Liver (tissue), 7 donors: ENCODE measurements at regions not wholly inside any gene's neighbourhood (a gene's known extent, or its start where the extent isn't known, plus 50 kb on each side); places are given as distances from the start of the nearest gene placed in this dataset.
"Not testable (repeated sequence)": the region's sequence is repeated elsewhere in the genome, so short reads cannot be mapped to it uniquely, and the experiment has no call there.

Source experiments
- DNase-seq: peaks from one replicate; pipeline ENCODE4 v3.0.0-alpha.2; 2017; ENCODE audit warnings: low spot score
- H3K27ac ChIP-seq, 2 donors: one replicate each; pipeline ENCODE4 v1.7.0; 2013; ENCODE audit warnings: inconsistent platforms in 2 of 2, low read length in 2 of 2, control low read depth in 1 of 2, low read depth in 1 of 2, mild to moderate bottlenecking in 1 of 2
- H3K27me3 ChIP-seq, 4 donors: one replicate each; pipeline versions ENCODE4 v1.6.1 to v1.7.0; 2013; ENCODE audit warnings: low read length in 3 of 4, inconsistent platforms in 1 of 4, mild to moderate bottlenecking in 1 of 4, moderate library complexity in 1 of 4; ENCODE audit not compliant: control insufficient read depth in 4 of 4, insufficient read depth in 4 of 4
- H3K36me3 ChIP-seq, 4 donors: one replicate each; pipeline versions ENCODE4 v1.6.1 to v1.7.0; 2013; ENCODE audit warnings: low read length in 3 of 4, mild to moderate bottlenecking in 3 of 4, low read depth in 1 of 4, moderate library complexity in 1 of 4; ENCODE audit not compliant: control insufficient read depth in 4 of 4, insufficient read depth in 3 of 4
- H3K4me1 ChIP-seq, 4 donors: one replicate each; pipeline versions ENCODE4 v1.6.1 to v1.7.0; 2013; ENCODE audit warnings: low read length in 3 of 4, mild to moderate bottlenecking in 3 of 4, moderate library complexity in 1 of 4; ENCODE audit not compliant: control insufficient read depth in 4 of 4, insufficient read depth in 4 of 4
- H3K4me3 ChIP-seq, 3 donors: one replicate each; pipeline versions ENCODE4 v1.6.1 to v1.7.0; 2013; ENCODE audit warnings: low read length in 3 of 3, control low read depth in 1 of 3, low read depth in 1 of 3, mild to moderate bottlenecking in 1 of 3
- H3K9ac ChIP-seq, 2 donors: one replicate each; pipeline ENCODE4 v1.7.0; 2013; ENCODE audit warnings: low read length in 2 of 2, mild to moderate bottlenecking in 2 of 2, moderate library complexity in 2 of 2, control low read depth in 1 of 2, low read depth in 1 of 2
- H3K9me3 ChIP-seq, 4 donors: one replicate each; pipeline versions ENCODE4 v1.6.1 to v1.7.0; 2013; ENCODE audit warnings: low read length in 3 of 4; ENCODE audit not compliant: control insufficient read depth in 4 of 4
- FOXA1 ChIP-seq: IDR thresholded peaks from 2 replicates; pipeline ENCODE4 v1.6.1; 2016; ENCODE audit warnings: antibody characterized with exemption
- HNF4G ChIP-seq: IDR thresholded peaks from 2 replicates; pipeline ENCODE4 v1.6.1; 2016; ENCODE audit warnings: antibody characterized with exemption
- JUND ChIP-seq, 2 donors: IDR thresholded peaks; 2 replicates each; pipeline ENCODE4 v1.6.1; 2016; ENCODE audit warnings: antibody characterized with exemption in 2 of 2
- MAX ChIP-seq: IDR thresholded peaks from 2 replicates; pipeline ENCODE4 v1.6.1; 2016; ENCODE audit warnings: antibody characterized with exemption
- NR2F2 ChIP-seq: IDR thresholded peaks from 2 replicates; pipeline ENCODE4 v1.6.1; 2016; ENCODE audit warnings: antibody characterized with exemption
- RAD21 ChIP-seq, 2 donors: IDR thresholded peaks; 2 replicates each; pipeline ENCODE4 v1.6.1; 2016; ENCODE audit warnings: antibody characterized with exemption in 2 of 2, mild to moderate bottlenecking in 2 of 2
- REST ChIP-seq: IDR thresholded peaks from 2 replicates; pipeline ENCODE4 v1.6.1; 2016; ENCODE audit warnings: antibody characterized with exemption, mild to moderate bottlenecking
- RXRA ChIP-seq, 2 donors: IDR thresholded peaks; 2 replicates each; pipeline ENCODE4 v1.6.1; 2017 to 2018; ENCODE audit warnings: antibody characterized with exemption in 2 of 2, mild to moderate bottlenecking in 1 of 2
- SP1 ChIP-seq: IDR thresholded peaks from 2 replicates; pipeline ENCODE4 v1.6.1; 2018; ENCODE audit warnings: antibody characterized with exemption, mild to moderate bottlenecking
- TAF1 ChIP-seq: conservative IDR thresholded peaks from 2 replicates; pipeline ENCODE4 v1.6.1; 2016; ENCODE audit warnings: antibody characterized with exemption, mild to moderate bottlenecking
- ZBTB33 ChIP-seq: IDR thresholded peaks from 2 replicates; pipeline ENCODE4 v1.6.1; 2016; ENCODE audit warnings: antibody characterized with exemption
- WGBS: extraction: QIAGEN DNeasy Blood & Tissue Kit; methylation state at CpG from one replicate; pipeline ENCODE4 v1.1.7; 2013; 5-methylcytosine and 5-hydroxymethylcytosine counted together
- TF ChIP-seq, protein P1 (sequence below): IDR thresholded peaks from 2 replicates; pipeline ENCODE4 v1.6.1; 2016; ENCODE audit warnings: antibody characterized with exemption
- donor health status: healthy.
- donor health status: healthy.
- donor health status: healthy.
- donor health status: healthy.

- Histone ChIP-seq H3K27ac (no peak overlapping the region), H3K4me3 (no peak overlapping the region), H3K36me3 (no peaks in the 10 kb centered on the region), H3K9ac (no peak overlapping the region), H3K9me3 (peaks cover 0 to 3% (median 0%) of the 10 kb centered on the region in 4 donors), H3K27me3 (no peaks in the 10 kb centered on the region), H3K4me1 (no peaks in the 10 kb centered on the region)
- no peak for DNase-seq
- no peak for TF ChIP-seq ZBTB33
- no peak for TF ChIP-seq TAF1
- TF ChIP-seq RAD21 (IDR thresholded peaks at IDR 0.05): no peak
- TF ChIP-seq, protein P1, sequence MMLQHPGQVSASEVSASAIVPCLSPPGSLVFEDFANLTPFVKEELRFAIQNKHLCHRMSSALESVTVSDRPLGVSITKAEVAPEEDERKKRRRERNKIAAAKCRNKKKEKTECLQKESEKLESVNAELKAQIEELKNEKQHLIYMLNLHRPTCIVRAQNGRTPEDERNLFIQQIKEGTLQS: no peak
- no peak for TF ChIP-seq REST
- TF ChIP-seq SP1: no peak
- TF ChIP-seq JUND (IDR thresholded peaks at IDR 0.05): no peak
- TF ChIP-seq RXRA (IDR thresholded peaks at IDR 0.05): no peak
- no peak for TF ChIP-seq MAX
- no peak for TF ChIP-seq NR2F2
- WGBS: 74% methylated on average over 3 of the region's 3 CpGs
These were observed 77.3 kb upstream of the COL8A1 start for GRCh38 chr3:99561056-99561455.

GRCh38 chr3:99559196-99559595 is 79.2 kb upstream of the COL8A1 start:
- no peaks in the 10 kb centered on the region for H3K4me1 ChIP-seq
- H3K9me3 ChIP-seq: no peaks in the 10 kb centered on the region
- H3K27me3 ChIP-seq: no peaks in the 10 kb centered on the region
- DNase-seq: no peak
- no peak overlapping the region for H3K9ac ChIP-seq
- TF ChIP-seq HNF4G (no peak), FOXA1 (no peak), SP1 (no peak)
- H3K36me3 ChIP-seq: no peaks in the 10 kb centered on the region
- H3K27ac ChIP-seq: no peak overlapping the region
- H3K4me3 ChIP-seq: no peak overlapping the region

DNA sequence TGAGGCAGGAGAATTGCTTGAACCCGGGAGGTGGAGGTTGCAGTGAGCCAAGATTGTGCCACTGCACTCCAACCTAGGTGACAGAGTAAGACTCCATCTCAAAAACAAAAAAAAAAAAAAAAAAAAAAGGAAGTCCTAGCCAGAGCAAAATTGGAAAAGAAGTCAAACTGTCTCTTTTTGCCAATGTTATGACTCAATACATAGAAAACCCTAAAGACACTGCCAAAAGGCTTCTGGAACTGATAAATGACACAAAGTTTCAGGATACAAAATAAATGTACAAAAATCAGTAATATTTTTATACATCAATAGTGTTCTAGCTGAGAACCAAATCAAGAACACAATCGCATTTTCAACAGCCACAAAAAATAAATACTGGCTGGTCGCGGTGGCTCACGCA is 82.5 kb upstream of the COL8A1 start:
- H3K9ac ChIP-seq, H3K4me1 ChIP-seq, H3K4me3 ChIP-seq, H3K27me3 ChIP-seq, H3K9me3 ChIP-seq, H3K36me3 ChIP-seq, DNase-seq, H3K27ac ChIP-seq: not testable (repeated sequence)
- WGBS: 87% methylated on average over 5 of the region's 5 CpGs
